ENCODE measurements at regions not wholly inside any gene's neighbourhood (a gene's known extent, or its start where the extent isn't known, plus 50 kb on each side); places are given as distances from the start of the nearest gene placed in this dataset.
"Not testable (repeated sequence)": the region's sequence is repeated elsewhere in the genome, so short reads cannot be mapped to it uniquely, and the experiment has no call there.

DNA sequence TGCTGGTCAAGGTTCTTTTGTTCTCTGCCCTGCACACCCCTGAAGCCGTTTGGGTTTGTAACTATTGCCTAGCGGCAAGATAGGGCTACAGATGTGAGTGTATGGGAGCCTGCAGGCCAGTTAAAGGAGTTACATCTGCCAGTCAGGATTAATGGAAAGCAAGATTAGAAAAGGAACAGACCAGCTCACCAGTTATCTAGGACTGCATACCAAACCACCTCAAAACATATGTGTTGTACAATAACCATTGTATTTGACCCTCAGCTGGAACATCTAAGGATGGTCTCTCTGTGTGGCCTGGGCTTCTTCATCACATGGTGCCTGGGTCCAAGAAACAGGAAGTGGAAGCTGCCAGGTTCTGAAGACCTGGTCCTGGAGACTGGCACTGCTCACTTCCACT lies 52.5 kb upstream of the FBXO28 start:
- DNase-seq (ENCODE audit: low spot score) = no peak

DNA sequence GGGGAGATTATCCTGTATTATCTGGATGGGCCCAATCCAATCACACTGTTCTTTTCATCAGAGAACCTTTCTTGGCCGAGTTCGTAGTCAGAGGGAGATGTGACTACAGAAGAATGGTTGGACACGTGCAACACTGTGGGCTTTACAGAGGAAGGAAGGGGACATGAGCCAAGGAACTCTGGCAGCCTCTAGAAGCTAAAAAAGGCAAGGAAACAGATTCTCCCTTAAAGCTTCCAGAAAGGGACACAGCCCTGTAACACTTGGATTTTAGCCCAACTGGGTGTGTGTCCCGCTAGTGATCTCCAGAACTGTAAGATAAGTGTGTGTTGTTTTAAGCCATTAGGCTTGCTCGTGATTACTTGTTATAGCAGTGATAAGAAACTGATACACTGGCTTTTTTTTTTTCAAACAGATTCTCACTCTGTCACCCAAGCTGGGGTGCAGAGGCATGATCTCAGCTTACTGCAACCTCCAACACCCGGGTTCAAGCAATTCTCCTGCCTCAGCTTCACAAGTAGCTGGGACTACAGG lies 53.9 kb upstream of the FBXO28 start:
- no peak for DNase-seq (ENCODE audit: low spot score)

DNA sequence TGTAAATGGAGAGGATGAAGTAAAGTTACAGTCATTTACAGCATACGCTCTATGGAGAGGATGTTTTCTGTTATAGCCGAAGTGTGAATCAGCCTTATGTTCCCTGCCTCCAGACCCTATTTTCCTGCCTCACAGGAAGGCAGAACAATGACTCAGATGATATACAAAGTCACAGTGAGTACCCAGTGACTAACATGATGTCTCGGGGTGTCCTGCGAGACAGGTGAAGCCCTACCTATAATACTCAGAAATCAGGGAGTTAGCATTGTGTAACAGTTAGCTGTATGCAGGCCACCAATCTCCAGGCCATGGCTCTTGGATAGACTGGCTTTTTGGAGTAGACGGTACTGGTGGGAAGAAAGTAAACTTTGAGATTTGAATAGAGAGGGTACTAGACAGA lies 55.6 kb upstream of the FBXO28 start:
- DNase-seq (ENCODE audit: low spot score) = no peak

DNA sequence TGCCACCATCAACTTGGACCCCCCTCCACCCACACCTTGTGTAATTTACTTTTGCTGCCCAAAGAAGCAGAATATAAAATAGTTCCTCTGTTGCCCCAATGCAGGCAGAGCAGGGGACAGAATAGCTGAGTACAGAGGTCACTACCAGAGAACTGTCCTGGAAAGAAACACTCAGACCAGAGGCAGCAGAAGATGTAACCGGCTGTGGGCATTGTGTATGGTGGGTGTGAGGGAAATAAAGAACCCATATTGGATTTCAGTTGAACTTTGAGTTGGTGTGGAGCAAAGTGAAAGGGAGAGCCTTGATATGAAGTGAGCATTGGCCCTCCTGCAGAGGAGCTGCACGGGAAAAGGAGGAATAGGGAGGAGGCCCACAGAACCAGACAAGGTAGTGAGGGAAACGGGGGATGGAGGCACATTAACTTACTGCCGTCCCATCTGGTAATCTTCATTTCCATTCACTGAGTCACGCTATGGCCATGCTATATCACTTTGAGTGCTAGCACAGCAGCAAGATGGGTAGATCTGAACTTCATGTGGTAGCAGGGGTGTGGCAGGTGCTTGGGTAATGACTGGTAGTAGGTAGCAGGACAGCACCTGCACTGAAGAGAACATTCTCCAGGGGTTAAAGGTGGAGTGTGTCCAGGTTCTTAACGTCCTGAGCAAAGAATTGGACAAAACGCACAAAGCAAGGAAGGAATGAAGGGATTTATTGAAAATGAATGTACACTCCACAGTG lies 56.3 kb upstream of the FBXO28 start:
- no peak for DNase-seq (ENCODE audit: low spot score)

DNA sequence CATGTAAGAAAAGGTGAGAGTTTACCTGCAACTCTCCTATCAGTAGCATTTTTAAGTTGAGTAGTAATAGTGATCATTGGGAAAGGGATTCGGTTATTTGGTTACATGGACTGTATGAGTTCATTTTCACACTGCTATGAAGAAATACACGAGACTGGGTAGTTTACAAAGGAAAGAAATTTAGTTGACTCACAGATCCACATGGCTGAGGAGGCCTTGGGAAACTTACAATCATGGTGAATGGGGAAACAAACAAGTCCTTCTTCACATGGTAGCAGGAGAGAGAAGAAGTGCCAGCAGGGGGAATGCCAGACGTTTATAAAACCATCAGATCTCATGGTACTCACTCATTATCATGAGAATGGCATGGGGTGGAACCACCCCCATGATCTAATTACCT lies 59.3 kb upstream of the FBXO28 start:
- no peak for DNase-seq (ENCODE audit: low spot score)

DNA sequence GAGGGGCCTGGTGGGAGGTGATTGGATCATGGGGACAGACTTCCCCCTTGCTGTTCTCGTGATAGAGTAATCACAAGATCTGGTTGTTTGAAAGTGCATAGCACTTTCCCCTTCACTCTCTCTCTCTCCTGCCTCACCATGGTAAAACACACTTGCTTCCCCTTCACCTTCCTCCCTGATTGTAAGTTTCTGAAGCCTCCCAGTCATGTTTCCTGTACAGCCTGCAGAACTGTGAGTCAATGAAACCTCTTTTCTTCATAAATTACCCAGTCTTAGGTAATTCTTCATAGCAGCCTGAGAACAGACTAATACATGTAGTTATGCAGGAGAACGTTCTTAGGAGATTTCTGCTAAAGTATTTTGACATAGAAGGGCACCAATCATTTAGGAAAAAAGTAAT lies 59.9 kb upstream of the FBXO28 start:
- DNase-seq (ENCODE audit: low spot score) = no peak

DNA sequence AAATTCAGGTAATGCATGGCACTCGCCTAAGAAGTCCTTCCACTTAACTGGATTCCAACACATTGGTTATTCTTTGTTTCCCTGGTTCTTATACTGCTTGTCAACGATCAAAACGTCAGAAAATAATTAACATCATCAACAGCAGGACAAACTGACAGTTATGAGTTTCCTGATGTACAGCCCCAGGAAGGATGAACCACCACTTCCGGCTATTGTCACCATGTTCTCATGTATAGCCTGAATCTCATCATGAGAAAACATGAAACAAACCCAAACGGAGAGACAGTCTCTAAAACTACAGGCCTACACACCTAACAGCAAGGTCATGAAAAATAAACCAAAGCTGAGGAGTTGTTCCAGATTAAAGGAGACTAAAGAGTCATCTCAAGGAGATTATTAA lies 60.5 kb upstream of the FBXO28 start:
- no peak for DNase-seq (ENCODE audit: low spot score)

DNA sequence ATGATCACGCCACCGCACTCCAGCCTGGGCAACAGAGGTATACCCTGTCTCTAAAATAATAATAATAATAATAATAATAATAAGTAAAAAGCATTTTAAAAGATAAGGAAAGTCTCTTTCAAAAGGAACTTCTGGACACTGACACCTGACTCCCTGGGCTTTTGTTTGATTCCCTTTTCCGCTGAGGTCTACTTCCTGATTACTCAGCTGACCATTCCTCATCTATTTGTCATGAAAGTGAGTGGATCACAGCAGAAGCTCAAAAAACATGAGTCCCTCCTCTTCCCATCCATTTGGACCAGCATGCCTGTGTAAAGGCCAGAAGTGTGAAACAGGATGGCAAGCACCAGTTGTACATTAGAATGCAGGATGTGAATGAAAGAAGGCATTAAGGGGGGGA lies 61.1 kb upstream of the FBXO28 start:
- no peak for DNase-seq (ENCODE audit: low spot score)

DNA sequence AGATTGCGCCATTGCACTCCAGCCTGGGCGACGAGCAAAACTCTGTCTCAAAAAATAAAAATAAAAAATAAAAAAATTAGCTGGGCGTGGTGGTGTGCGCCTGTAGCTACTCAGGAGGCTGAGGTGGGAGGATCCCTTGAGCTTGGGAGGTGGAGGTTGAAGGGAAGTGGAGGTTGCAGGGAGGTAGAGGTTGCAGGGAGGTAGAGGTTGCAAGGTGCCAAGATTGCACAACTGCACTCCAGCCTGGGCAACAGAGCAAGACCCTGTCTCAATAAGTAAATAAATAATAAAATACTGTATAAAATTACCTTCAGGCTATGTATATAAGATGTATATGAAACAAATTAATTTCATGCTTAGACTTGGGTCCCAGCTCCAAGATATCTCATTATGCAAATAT lies 62.1 kb upstream of the FBXO28 start:
- DNase-seq (ENCODE audit: low spot score) = not testable (repeated sequence)

DNA sequence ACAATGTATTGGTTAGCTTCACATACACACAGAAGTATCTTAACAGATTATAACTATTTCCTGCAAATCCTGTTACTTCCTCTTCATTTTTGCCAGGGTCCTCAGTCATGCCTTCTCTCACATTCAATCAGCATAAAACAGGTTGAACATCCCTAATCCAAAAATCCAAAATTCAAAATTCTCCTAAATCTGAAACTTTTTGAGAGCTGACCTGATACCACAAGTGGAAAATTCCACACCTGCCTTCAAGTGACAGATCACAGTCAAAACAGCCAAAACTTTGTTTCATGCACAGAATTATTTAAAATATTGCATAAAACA lies 62.9 kb upstream of the FBXO28 start:
- no peak for DNase-seq (ENCODE audit: low spot score)

DNA sequence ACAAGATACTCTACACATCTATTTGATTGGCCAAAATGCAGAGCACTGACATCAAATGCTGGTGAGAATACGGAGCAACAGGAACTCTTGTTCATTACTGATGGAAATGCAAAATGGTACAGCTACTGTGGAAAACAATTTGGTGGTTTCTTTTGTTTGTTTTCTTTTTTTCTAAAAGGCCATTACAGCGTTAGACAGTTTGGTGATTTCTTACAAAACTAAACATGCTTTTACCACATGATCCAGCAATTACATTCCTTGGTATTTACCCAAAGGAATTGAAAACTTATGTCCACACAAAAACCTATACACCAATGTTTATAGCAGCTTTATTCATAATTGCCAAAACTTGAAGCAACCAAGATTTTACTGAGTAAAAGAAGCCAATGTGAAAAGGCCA lies 66.4 kb upstream of the FBXO28 start:
- no peak for DNase-seq (ENCODE audit: low spot score)

DNA sequence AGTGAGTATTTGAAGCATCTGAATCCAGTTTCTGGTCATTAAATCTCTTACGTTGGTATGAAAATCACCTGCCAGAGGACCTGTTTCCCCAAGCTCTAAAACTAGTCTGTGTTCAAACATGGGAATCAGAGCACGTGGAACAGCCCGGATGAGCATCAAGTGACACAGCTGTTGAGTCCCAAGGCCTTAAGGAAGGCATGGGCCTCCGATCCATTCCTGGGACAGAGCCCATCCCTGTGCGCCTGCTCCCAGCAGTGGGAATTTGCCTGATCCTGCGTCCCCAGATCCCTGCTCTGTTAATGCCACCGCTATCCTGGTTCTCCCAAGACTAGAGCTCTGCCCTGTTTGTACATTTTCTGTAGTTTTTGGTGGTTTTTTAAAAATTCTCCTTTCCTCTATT lies 68.4 kb upstream of the FBXO28 start:
- no peak for DNase-seq (ENCODE audit: low spot score)

DNA sequence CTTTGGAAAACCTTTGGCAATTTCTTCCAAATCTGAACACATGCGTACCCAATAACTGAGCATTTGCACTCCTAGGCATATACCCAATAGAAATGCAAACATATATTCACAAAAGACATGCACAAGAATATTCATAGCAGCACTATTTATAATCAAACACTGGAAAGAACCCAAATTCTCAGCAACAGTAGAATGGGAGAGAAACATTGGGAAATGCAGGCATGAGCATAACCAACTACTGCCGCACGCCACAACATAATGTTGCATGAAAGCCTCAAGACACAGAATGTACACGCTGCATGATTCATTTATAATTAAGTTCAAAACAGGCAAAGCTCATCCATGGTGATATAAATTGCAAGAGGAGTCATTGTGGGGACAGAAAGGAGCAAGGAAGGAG lies 69.5 kb upstream of the FBXO28 start:
- no peak for DNase-seq (ENCODE audit: low spot score)

DNA sequence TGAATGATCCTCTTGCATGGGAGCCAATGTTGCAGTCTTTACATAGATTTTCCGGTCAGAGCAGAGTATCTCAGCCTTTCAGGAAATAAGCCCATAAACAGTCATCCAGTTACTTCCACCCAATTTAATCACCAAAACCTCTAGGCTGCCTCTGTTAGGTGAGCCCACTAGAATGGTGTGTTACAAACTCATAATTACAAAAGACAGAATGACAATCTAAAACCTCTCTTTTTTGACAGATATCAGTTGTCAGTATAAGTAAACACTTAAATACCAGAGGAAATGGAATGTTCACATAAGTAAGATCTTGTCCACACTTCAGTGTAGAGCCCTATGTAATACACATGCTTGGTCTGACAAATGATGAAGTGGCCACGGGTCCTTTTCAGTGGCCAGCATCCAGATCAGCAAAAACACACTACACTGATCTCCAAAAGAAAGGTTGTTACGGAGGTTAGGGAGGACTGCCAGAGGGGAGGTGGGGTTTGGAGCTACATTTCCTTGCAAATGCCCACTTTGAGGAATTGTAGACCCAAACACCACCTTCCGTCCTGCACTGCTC lies 71.3 kb upstream of the FBXO28 start:
- DNase-seq (ENCODE audit: low spot score) = no peak

DNA sequence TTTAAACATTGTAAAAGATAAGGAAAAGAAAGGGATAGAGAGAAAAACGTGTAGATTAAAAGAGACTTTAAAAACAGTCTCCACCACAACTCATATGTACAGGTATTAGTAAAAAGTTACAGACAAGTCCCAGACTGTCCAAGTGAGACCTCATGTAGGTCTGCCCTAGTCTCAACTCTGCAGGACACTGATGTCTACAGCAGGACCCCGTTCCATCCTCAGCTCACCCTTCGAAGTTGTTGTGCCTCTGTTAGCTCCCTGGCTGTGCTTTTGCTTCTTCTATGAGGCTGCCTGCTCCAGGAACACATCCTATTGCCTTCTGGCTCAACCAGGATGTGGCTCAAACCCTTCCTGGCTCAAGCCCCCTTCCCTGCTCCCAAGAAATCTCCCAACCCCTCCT lies 72.9 kb upstream of the FBXO28 start:
- no peak for DNase-seq (ENCODE audit: low spot score)

DNA sequence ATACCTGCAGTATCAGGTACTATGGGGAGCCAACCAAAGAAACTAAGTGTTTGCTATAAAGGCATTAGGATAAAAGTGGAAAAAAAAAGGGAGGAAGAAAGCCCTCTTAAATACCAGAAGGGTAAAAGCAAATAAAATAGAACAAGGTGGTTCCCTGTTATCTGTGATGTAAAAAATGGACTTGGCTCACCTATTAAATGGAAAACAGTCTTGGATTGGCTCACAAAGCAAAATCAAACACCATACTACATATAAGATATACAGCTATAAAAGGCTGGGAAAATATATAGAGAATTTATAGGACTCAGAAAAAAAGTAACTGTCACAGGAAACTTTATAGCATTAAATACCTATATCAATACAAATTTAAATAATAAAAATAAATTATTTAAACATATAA lies 73.5 kb upstream of the FBXO28 start:
- not testable (repeated sequence) for DNase-seq (ENCODE audit: low spot score)

DNA sequence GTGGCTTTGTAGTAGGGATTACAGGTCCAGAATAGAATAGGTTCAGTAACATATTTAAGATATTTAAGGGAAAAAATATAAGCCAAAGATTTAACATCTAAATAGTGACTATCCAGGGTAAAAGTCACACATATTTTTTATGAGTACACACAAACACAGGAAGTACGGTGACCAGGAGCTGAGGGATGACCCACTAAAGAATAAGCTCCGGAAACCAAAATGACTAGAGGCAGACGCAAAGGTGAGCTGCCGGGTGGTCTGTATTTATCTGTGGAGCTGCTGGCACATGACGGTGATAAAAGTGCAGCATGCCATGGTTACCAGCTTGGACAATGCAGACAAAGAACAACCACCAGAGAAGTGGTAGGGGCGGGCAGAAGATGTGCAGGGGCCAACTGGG lies 73.9 kb upstream of the FBXO28 start:
- DNase-seq (ENCODE audit: low spot score) = not testable (repeated sequence)

DNA sequence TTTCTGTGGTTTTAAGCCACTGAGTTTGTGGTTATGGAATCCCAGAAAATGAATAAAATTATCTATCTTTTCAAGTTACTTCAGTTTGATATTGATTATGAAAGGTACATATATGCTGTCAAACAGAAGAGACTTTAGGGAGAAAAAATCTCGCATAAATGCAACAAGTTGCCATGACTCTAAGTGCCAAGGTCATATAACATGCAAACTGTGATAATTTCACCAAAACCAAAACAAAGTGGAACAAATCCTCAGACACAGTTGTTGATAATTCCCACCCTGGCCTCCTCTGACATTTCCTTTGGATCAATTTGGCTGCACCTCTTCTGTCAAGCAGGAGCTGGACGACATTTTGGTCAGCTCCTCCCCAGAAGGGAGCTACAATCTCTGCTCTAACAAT lies 75.1 kb upstream of the FBXO28 start:
- not testable (repeated sequence) for DNase-seq (ENCODE audit: low spot score)

DNA sequence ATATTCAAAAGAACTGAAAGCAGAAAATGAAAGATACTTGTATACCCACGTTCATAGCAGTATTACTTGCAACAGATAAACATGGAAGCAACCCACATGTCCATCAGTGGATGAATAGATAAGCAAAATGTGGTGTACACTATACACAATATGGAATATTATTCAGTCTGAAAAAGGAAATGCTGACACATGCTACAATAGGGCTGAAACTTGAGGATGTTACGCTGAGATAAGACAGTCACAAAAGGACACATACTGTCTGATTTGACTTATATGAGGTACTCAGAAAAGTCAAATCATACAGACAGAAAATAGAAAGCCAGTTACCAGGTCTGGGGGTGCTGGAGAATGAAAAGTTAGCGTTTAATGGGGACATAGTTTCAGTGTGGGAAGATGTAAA lies 76.5 kb upstream of the FBXO28 start:
- not testable (repeated sequence) for DNase-seq (ENCODE audit: low spot score)

DNA sequence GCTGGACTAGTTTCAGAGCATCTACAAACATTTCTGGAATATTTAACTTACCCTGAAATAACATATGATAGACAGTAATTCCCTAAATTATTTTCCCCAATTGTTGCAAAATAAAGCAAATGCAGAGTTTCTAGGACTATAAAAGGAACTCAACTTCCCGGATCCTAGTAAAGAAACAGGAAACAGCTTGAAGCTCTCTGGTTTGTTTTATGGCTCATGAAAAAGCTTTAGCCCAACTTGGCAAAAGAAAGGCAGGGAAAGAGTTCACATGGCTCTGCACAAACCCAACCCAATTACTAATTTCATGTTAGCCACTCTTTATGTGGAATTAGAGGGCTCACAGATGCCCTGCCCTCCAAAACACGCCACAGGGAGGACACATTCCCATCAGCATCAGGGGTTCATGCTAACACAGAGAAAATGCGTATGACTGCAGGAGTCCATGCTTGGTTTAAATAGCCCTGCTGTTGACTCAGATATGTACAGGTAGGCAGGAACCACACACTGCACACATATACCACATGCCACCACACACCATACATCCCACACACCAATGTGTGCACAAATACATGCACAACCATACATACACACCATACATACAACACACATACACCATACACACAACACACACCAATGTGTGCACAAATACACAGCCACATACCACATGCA lies 81.2 kb upstream of the FBXO28 start:
- not testable (repeated sequence) for DNase-seq (ENCODE audit: low spot score)

DNA sequence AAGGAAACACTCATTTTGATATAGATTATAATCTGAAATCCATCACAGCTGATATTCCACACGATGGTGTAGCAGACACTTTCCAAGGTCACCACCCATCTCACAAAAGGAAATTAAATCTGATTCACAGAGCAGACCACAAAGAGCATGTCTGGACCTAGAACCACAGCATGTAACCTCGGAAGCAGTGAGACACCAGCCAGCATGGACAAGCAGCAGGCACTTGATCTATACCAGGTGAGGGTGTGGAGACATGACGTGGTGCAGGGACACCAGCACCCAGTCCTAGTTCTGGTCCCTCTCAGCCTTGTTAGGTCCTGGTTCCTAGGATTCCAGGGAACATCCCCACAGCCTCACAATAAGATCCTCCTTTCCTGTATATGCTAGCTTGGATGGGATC lies 81.9 kb upstream of the FBXO28 start:
- not testable (repeated sequence) for DNase-seq (ENCODE audit: low spot score)

DNA sequence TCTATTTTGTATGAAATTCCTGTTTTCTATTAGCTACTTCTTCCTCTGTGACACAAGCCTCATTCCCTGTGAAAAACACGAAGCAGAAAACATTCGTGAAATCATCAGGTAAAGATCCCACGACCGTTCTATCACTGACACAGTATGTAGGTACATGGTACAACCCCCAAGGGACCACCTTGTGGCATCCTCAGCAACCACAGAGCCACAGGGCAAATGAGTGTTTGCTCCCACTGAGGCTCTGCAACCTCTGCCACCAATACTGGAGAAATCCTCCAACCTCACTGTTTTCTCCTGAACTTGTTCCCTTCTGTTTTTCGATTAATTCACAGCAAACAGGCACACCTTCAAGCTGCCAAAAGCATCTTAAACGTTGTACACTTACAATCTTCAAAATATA lies 83.7 kb upstream of the FBXO28 start:
- DNase-seq (ENCODE audit: low spot score) = not testable (repeated sequence)

DNA sequence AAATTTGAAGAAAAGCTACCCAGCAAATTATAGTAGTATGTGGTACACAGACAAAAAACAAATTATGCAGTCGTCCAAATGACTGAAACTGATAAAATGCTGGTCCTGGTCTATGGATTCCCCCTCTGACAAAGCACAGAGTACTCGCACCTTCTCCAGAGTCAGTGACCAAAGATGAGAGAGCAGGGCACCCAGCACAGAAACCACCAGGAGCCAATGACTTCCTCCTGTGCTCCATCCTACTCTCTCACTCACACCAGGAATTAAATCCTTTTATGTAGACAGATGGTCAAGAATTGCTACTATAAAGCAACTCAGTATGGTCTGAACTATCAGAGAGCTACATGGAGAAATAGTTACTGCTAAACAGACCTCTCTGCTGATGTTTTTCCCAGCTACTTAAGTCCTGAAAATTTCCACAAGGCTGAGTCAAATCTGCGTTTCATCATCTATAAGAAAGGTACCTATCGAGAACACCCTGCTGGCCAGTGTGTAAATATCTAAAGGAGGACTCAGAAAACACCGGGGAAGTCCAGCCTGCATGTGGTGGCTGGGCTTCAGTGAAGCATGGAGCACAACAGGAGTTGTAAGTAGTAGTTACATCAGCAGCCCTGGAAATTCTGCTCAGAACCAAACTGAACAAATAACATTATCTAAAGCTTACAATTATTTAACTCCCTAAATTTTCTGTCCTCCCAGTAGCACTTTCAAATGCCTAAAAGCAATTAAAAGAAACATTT lies 84.5 kb upstream of the FBXO28 start:
- not testable (repeated sequence) for DNase-seq (ENCODE audit: low spot score)

All from iPS-NIHi11 (cell line).